Upper lobe of left lung (tissue), 6 donors: ENCODE measurements at regions not wholly inside any gene's neighbourhood (a gene's known extent, or its start where the extent isn't known, plus 50 kb on each side); places are given as distances from the start of the nearest gene placed in this dataset.

ENCODE experiments used
- ATAC-seq, 2 donors: fragments of 200-7000 bp; cut with Tn5 transposase; one replicate each; pipeline ENCODE4 v1.9.1; 2022; ENCODE audit warnings: mild to moderate bottlenecking in 2 of 2, moderate library complexity in 2 of 2; ENCODE audit not compliant: low FRiP score in 2 of 2
- DNase-seq, 2 donors: peaks; one replicate each; pipeline ENCODE4 v3.0.0-alpha.2; 2019 to 2020
- H3K27ac ChIP-seq, 4 donors: fragments of 200-600 bp; sonication (generic); one replicate each; pipeline ENCODE4 v1.5.1; 2016 to 2019
- H3K27me3 ChIP-seq, 4 donors: fragments of 200-600 bp; sonication (generic); one replicate each; pipeline ENCODE4 v1.5.1; 2017 to 2019
- H3K36me3 ChIP-seq, 4 donors: fragments of 200-600 bp; sonication (generic); one replicate each; pipeline ENCODE4 v1.5.1; 2016 to 2019
- H3K4me1 ChIP-seq, 4 donors: fragments of 200-600 bp; sonication (generic); one replicate each; pipeline ENCODE4 v1.5.1; 2018 to 2019
- H3K4me3 ChIP-seq, 4 donors: fragments of 200-600 bp; sonication (generic); one replicate each; pipeline ENCODE4 v1.5.1; 2017 to 2019; ENCODE audit warnings: mild to moderate bottlenecking in 2 of 4, moderate library complexity in 1 of 4
- H3K9me3 ChIP-seq, 4 donors: fragments of 200-600 bp; sonication (generic); one replicate each; pipeline ENCODE4 v1.5.1; 2018 to 2019
- EP300 ChIP-seq, 4 donors: sonication (generic); formaldehyde crosslinking; IDR thresholded peaks; one replicate each; pipeline ENCODE4 v1.5.1; 2017; ENCODE audit warnings: antibody characterized with exemption in 4 of 4, control low read depth in 2 of 4
- POLR2A ChIP-seq, 4 donors: fragments of 450-650 bp; IDR thresholded peaks; one replicate each; pipeline ENCODE4 v1.5.1; 2016 to 2017; ENCODE audit warnings: antibody characterized with exemption in 4 of 4, mild to moderate bottlenecking in 2 of 4
- POLR2AphosphoS5 ChIP-seq, 2 donors: sonication (generic); formaldehyde crosslinking; IDR thresholded peaks; one replicate each; pipeline ENCODE4 v1.5.1; 2017; ENCODE audit warnings: antibody characterized with exemption in 2 of 2
- WGBS, 2 donors: methylation state at CpG; one replicate each; pipeline ENCODE4 v1.1.5; 2017 to 2018; 5-methylcytosine and 5-hydroxymethylcytosine counted together
- TF ChIP-seq, protein P1 (sequence below), 6 experiments: fragments of 450-650 bp in 4 of 6; fragments of 200-600 bp in 2 of 6; sonication (generic) in 2 of 6; IDR thresholded peaks; one replicate each; pipeline ENCODE4 v1.5.1; 2016 to 2019; ENCODE audit warnings: antibody characterized with exemption in 6 of 6
- donor health status: DM: no; HTN: no; CAD: no; lungs with moderate emphysema.
- donor health status: DM: no; HTN: yes; CAD: no; lungs with severe emphysema.

DNA sequence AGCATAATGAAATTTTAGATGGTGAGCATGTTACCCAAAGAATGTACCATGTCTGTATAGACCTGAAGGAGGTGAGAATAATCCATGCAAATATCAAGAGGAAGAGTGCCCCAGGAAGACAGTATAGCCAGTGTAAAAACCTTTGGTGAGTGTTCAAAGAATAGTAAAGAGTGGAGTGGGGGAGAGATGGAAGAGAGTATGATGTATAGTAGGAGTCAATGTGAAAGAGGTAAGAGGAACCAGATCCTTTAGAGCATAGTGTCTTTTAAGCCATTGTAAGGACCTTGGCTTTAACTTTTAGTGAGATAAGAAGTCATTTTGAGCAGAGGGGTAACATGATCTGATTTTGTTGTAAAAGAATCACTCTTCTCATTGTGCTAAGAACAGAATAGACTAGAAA lies 1052.3 kb upstream of the ZEB2 start:
- DNase-seq (no peak), ATAC-seq (no peak)
- Histone ChIP-seq H3K27ac (no peak overlapping the region), H3K4me1 (no peaks in the 10 kb centered on the region), H3K36me3 (no peaks in the 10 kb centered on the region), H3K27me3 (no peaks in the 10 kb centered on the region), H3K4me3 (no peak overlapping the region), H3K9me3 (no peaks in the 10 kb centered on the region)
- TF ChIP-seq POLR2A (IDR thresholded peaks at IDR 0.05): no peak
- no peak for TF ChIP-seq EP300 (IDR thresholded peaks at IDR 0.05)

DNA sequence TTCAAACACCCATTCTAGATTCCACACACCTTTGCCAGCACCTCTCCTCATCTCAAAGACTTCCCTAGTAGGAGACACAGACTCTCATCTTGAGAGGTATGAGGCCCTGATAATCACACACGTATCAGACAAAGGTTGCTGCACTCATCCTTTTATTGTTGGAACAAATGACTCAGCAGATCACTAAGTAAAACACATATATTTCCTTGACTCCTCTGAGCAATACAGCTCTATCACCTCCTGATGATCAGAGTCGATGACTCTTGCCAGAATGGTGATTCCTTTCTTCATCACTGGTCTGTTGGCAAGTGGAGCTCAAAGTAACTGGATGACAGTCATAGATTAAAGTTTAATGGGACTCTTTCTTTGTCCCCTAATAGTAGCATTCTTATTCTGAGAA lies 1049.2 kb upstream of the ZEB2 start:
- no peaks in the 10 kb centered on the region for H3K27me3 ChIP-seq
- no peak overlapping the region for H3K4me3 ChIP-seq
- TF ChIP-seq POLR2A (IDR thresholded peaks at IDR 0.05): no peak
- no peak for TF ChIP-seq EP300 (IDR thresholded peaks at IDR 0.05)
- TF ChIP-seq, protein P1, sequence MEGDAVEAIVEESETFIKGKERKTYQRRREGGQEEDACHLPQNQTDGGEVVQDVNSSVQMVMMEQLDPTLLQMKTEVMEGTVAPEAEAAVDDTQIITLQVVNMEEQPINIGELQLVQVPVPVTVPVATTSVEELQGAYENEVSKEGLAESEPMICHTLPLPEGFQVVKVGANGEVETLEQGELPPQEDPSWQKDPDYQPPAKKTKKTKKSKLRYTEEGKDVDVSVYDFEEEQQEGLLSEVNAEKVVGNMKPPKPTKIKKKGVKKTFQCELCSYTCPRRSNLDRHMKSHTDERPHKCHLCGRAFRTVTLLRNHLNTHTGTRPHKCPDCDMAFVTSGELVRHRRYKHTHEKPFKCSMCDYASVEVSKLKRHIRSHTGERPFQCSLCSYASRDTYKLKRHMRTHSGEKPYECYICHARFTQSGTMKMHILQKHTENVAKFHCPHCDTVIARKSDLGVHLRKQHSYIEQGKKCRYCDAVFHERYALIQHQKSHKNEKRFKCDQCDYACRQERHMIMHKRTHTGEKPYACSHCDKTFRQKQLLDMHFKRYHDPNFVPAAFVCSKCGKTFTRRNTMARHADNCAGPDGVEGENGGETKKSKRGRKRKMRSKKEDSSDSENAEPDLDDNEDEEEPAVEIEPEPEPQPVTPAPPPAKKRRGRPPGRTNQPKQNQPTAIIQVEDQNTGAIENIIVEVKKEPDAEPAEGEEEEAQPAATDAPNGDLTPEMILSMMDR (IDR thresholded peaks at IDR 0.05): no peak
- TF ChIP-seq POLR2AphosphoS5 (IDR thresholded peaks at IDR 0.05): no peak
- WGBS, 2 donors: 84 to 85% methylated on average over 2 of the region's 2 CpGs
- ATAC-seq: no peak
- peaks cover 0 to 2% (median under 1%) of the 10 kb centered on the region in 4 donors for H3K4me1 ChIP-seq
- no peaks in the 10 kb centered on the region for H3K9me3 ChIP-seq
- no peak overlapping the region for H3K27ac ChIP-seq
- no peaks in the 10 kb centered on the region for H3K36me3 ChIP-seq
- no peak for DNase-seq

DNA sequence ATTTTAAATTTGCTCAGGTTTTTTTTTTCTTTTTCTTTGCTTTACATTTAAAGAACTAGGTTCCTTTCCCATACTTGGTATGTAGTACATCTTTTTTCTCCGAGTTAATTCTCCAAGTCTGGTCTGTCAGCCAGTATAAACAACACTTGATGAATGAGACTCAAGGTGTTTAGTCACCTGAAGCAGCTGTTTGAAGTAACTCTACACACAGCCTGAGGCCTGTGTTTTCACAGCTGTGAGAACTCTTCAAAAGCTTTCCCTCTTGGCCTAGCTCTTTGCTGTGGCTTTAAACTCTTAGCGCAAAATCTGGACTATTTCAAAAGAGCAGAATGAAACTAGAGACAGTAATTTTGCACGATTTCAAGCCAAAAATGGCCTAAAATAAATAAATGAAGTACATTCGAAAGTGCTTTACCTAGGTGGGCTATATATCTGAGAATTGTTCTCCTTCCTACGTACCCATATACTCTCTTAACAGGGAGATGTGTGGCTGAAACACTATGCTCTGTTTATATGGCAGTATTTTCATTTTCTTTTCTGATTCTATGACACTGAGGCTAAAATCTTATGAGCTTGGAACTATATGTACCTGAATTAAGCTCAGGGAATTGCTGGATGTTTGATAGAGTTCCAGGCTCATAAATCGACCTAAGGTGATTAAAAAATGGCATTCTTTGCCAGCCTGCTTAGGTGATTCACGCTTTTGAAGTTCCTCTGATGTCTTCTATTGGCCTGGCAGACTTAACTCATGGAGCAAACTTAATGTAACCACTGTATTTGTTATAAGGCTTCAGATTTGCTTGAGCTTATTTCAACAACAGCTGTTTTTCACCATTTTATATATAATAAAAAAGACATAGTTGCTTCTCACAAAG lies 1044.1 kb upstream of the ZEB2 start:
- Histone ChIP-seq H3K4me1 (peaks cover 0 to 4% (median 2%) of the 10 kb centered on the region in 4 donors), H3K4me3 (no peak overlapping the region), H3K27me3 (no peaks in the 10 kb centered on the region), H3K9me3 (no peaks in the 10 kb centered on the region), H3K36me3 (no peaks in the 10 kb centered on the region), H3K27ac (no peak overlapping the region)
- TF ChIP-seq POLR2AphosphoS5 (IDR thresholded peaks at IDR 0.05) (no peak), POLR2A (IDR thresholded peaks at IDR 0.05) (no peak), EP300 (IDR thresholded peaks at IDR 0.05) (no peak)
- TF ChIP-seq, protein P1 (IDR thresholded peaks at IDR 0.05): no peak
- peak in 1 of 2 donors; percentile 56 for DNase-seq
- ATAC-seq: peak; percentile 41 to 76
- 53 to 59% methylated on average over 7 of the region's 7 CpGs for WGBS, 2 donors

DNA sequence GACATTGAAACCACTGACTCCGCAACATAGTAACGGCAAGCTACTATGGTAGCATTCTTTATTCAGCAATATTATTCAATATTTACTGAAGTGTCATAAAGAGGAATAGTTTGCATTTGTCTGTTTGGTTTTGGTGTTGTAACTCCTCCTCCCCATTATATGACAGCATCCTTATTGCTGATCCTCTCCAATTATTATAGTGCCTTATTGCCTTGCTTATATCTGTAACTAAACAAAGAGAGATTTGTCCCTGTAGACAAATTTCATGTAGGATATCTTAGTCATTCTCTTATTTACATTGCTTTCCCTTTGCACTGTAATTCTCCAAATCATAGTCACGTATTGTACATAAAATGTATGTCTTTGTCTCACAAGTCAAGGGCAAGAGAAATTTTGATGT lies 1041.2 kb upstream of the ZEB2 start:
- Histone ChIP-seq H3K9me3 (no peaks in the 10 kb centered on the region), H3K36me3 (no peaks in the 10 kb centered on the region), H3K27ac (no peak overlapping the region), H3K27me3 (no peaks in the 10 kb centered on the region), H3K4me1 (peaks cover 0 to 4% (median 2%) of the 10 kb centered on the region in 4 donors), H3K4me3 (no peak overlapping the region)
- DNase-seq: no peak
- ATAC-seq: no peak
- WGBS, 2 donors: 93 to 95% methylated on average over 3 of the region's 3 CpGs
- TF ChIP-seq POLR2AphosphoS5 (IDR thresholded peaks at IDR 0.05): no peak
- TF ChIP-seq, protein P1 (IDR thresholded peaks at IDR 0.05): no peak
- no peak for TF ChIP-seq EP300 (IDR thresholded peaks at IDR 0.05)
- TF ChIP-seq POLR2A (IDR thresholded peaks at IDR 0.05): no peak

DNA sequence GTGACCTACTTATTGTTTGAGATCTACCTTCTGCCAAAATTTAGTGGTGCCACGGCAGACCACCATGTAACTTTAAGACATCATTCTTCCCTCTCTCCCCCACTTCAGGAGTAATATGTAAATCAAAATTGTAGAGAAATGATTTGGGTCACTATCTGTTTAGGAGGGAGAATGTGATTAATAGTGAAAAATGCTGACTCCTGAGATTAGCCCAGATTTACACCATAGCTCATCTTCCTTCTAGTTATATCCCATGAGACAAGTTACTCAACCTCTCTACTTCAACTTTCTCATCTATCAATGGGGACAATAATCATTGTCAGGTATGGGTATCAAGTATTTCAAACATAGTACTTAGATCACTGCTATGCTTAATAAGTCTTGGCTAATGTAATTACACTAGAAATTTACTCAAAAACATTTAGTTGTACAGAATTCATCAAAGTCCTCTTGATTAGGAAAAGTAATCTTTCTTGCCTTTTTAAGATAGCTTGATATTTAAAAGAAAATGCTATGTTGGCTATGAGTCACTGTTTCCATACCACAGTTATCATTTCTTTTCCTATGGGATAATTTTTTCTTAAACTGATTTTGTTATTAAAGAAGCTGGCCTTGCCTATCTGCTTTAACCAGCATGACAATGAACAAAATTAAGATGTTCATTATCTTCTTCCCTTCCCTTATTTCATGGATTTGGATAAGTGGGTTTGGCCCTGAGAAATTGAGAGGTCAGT lies 1038.9 kb upstream of the ZEB2 start:
- Histone ChIP-seq H3K4me1 (no peaks in the 10 kb centered on the region), H3K27me3 (no peaks in the 10 kb centered on the region), H3K9me3 (no peaks in the 10 kb centered on the region), H3K4me3 (no peak overlapping the region), H3K27ac (no peak overlapping the region), H3K36me3 (no peaks in the 10 kb centered on the region)
- ATAC-seq: no peak
- DNase-seq: no peak
- TF ChIP-seq POLR2AphosphoS5 (IDR thresholded peaks at IDR 0.05) (no peak), EP300 (IDR thresholded peaks at IDR 0.05) (no peak), POLR2A (IDR thresholded peaks at IDR 0.05) (no peak)
- TF ChIP-seq, protein P1 (IDR thresholded peaks at IDR 0.05): no peak
- 52 to 77% methylated on average over 1 of the region's 1 CpG for WGBS, 2 donors
